GM18517 (cell line): ENCODE measurements at regions not wholly inside any gene's neighbourhood (a gene's known extent, or its start where the extent isn't known, plus 50 kb on each side); places are given as distances from the start of the nearest gene placed in this dataset.
"Not testable (repeated sequence)": the region's sequence is repeated elsewhere in the genome, so short reads cannot be mapped to it uniquely, and the experiment has no call there.

Source experiments
- ATAC-seq: cut with Tn5 transposase; IDR thresholded peaks from one replicate; pipeline ENCODE4 v1.9.1; 2021; ENCODE audit warnings: mild to moderate bottlenecking, moderate library complexity; ENCODE audit not compliant: unreplicated experiment

GRCh38 chrX:5708251-5708650 is 520.4 kb downstream of the NLGN4X start:
- ATAC-seq = no peak

- ATAC-seq = no peak
Measured at GRCh38 chrX:5702890-5703289, 525.8 kb downstream of the NLGN4X start.

GRCh38 chrX:5695971-5696370 is 532.7 kb downstream of the NLGN4X start:
- ATAC-seq = no peak

GRCh38 chrX:5683996-5684395 is 544.7 kb downstream of the NLGN4X start:
- ATAC-seq = no peak

- peak; percentile 69 for ATAC-seq
Measured at GRCh38 chrX:5681159-5681558, 547.5 kb downstream of the NLGN4X start.

GRCh38 chrX:5674036-5674435 is 554.6 kb downstream of the NLGN4X start:
- ATAC-seq = no peak

- no peak for ATAC-seq
Measured at GRCh38 chrX:5672099-5672498, 556.6 kb downstream of the NLGN4X start.

- ATAC-seq = not testable (repeated sequence)
Measured at GRCh38 chrX:5666689-5667088, 562.0 kb downstream of the NLGN4X start.

GRCh38 chrX:5656544-5656943 is 572.1 kb downstream of the NLGN4X start:
- no peak for ATAC-seq

- peak; percentile 37 for ATAC-seq
Measured at GRCh38 chrX:5650904-5651303, 577.8 kb downstream of the NLGN4X start.

GRCh38 chrX:5648941-5649568 is 579.6 kb downstream of the NLGN4X start:
- no peak for ATAC-seq

- ATAC-seq = peak; percentile 97
Measured at GRCh38 chrX:5646818-5647217, 581.8 kb downstream of the NLGN4X start.

GRCh38 chrX:5644776-5645175 is 583.9 kb downstream of the NLGN4X start:
- ATAC-seq = no peak

- ATAC-seq = no peak
Measured at GRCh38 chrX:5640071-5640470, 588.6 kb downstream of the NLGN4X start.

GRCh38 chrX:5638572-5638971 is 590.1 kb downstream of the NLGN4X start:
- ATAC-seq = no peak

GRCh38 chrX:5632887-5633286 is 595.8 kb downstream of the NLGN4X start:
- no peak for ATAC-seq

- ATAC-seq = no peak
Measured at GRCh38 chrX:5632061-5632614, 596.5 kb downstream of the NLGN4X start.

GRCh38 chrX:5617666-5618065 is 611.0 kb downstream of the NLGN4X start:
- no peak for ATAC-seq

GRCh38 chrX:5595570-5595969 is 633.1 kb downstream of the NLGN4X start:
- ATAC-seq = no peak

GRCh38 chrX:5586726-5587125 is 641.9 kb downstream of the NLGN4X start:
- no peak for ATAC-seq

GRCh38 chrX:5575407-5575806 is 653.3 kb downstream of the NLGN4X start:
- no peak for ATAC-seq

GRCh38 chrX:5568934-5569333 is 659.7 kb downstream of the NLGN4X start:
- no peak for ATAC-seq

- no peak for ATAC-seq
Measured at GRCh38 chrX:5559386-5559785, 669.3 kb downstream of the NLGN4X start.
